Heart left ventricle (tissue), 13 donors: ENCODE measurements at regions not wholly inside any gene's neighbourhood (a gene's known extent, or its start where the extent isn't known, plus 50 kb on each side); places are given as distances from the start of the nearest gene placed in this dataset.

ENCODE experiments used
- POLR2A ChIP-seq, 2 donors: fragments of 450-650 bp; IDR thresholded peaks; one replicate each; pipeline ENCODE4 v1.6.1; 2017; ENCODE audit warnings: antibody characterized with exemption in 2 of 2, mild to moderate bottlenecking in 2 of 2, moderate library complexity in 2 of 2
- TF ChIP-seq, protein P1 (sequence below), 12 donors: fragments of 200-600 bp; sonication (generic) in 4 of 12; IDR thresholded peaks; one replicate each; pipeline versions ENCODE4 v1.5.0 to v1.8.0; 2018 to 2022; ENCODE audit warnings: antibody characterized with exemption in 12 of 12, mild to moderate bottlenecking in 5 of 12
- donor health status: ischemic (EF 13 %, LVEDD 7.1; RV severe dilation, severe dysfunction).
- donor health status: DM: no; HTN: yes; CAD: no.
- donor health status: DM: no; HTN: no; CAD: no.
- donor health status: ischemic (EF 25% LVEDD 6.9; RV normal size, moderate dysfunction).
- donor health status: ischemic (EF 25% LVEDD 5.7; RV mildly dilated, moderate dysfunction).
- donor health status: ischemic (EF 35%, LVEDD 5.7; RV mildly dilated, moderate dysfunction).
- donor health status: nonischemic (EF 11% LVEDD 7.7; RV severe dilation, severe dysfunction).
- donor health status: DM: yes; HTN: yes; CAD: no.
- donor health status: PGD.
- donor health status: ischemic (EF 29% LVEDD 5.4; RV normal size, mild dysfunction).
- donor health status: nonischemic (EF 23%, LVEDD 6.1; RV moderate dilation, normal function).

DNA sequence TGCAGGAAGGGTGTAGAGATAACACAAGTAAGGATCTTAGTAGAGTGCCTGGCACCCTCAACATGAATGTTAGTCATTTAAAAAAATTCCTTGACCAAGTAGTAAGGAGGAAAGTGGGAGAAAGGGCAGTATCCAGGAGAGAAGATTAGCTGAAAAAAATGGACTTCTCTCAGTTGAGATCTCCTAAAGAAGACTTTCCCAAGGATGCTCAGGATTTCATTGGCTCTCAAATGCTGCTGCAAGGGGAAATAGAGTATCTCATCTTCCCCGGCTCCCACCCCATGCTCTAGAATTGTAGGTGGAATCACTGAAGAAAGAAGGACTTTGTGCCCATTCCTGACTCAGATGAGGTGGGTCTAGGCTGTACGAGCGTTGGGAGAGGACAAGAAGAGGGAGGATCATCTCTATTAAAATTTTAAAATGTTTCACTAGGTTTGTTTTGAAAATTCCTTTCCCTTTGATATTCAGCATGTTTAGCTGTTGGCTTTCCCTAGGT is 231.1 kb downstream of the MYCN start:
- TF ChIP-seq, protein P1, sequence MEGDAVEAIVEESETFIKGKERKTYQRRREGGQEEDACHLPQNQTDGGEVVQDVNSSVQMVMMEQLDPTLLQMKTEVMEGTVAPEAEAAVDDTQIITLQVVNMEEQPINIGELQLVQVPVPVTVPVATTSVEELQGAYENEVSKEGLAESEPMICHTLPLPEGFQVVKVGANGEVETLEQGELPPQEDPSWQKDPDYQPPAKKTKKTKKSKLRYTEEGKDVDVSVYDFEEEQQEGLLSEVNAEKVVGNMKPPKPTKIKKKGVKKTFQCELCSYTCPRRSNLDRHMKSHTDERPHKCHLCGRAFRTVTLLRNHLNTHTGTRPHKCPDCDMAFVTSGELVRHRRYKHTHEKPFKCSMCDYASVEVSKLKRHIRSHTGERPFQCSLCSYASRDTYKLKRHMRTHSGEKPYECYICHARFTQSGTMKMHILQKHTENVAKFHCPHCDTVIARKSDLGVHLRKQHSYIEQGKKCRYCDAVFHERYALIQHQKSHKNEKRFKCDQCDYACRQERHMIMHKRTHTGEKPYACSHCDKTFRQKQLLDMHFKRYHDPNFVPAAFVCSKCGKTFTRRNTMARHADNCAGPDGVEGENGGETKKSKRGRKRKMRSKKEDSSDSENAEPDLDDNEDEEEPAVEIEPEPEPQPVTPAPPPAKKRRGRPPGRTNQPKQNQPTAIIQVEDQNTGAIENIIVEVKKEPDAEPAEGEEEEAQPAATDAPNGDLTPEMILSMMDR (IDR thresholded peaks at IDR 0.05) = no peak
- no peak for TF ChIP-seq POLR2A (IDR thresholded peaks at IDR 0.05)
